ENCODE measurements at regions not wholly inside any gene's neighbourhood (a gene's known extent, or its start where the extent isn't known, plus 50 kb on each side); places are given as distances from the start of the nearest gene placed in this dataset.

- peaks cover 0 to 6% of the 10 kb centered on the region in 2 donors for H3K4me1 ChIP-seq
- TF ChIP-seq POLR2A (IDR thresholded peaks at IDR 0.05) = no peak
- no peak for TF ChIP-seq CTCF (IDR thresholded peaks at IDR 0.05)
- intact Hi-C loops (cut with DNase I) = no loop called here
- no peak overlapping the region for H3K4me3 ChIP-seq (replicated peaks in 1 of 3)
- WGBS, 2 donors = 61 to 74% methylated on average over 5 of the region's 7 CpGs
- H3K36me3 ChIP-seq = no peaks in the 10 kb centered on the region
- no peaks in the 10 kb centered on the region for H3K27me3 ChIP-seq
- peak in 1 of 2 donors; percentile 18 for DNase-seq
- no peaks in the 10 kb centered on the region for H3K9me3 ChIP-seq
- H3K27ac ChIP-seq = no peak overlapping the region
These were observed 132.4 kb downstream of the MN1 start for GRCh38 chr22:27668828-27669797.

GRCh38 chr22:27669798-27670599 lies 131.6 kb downstream of the MN1 start:
- Histone ChIP-seq H3K4me1 (peaks cover 0 to 6% of the 10 kb centered on the region in 2 donors), H3K9me3 (no peaks in the 10 kb centered on the region), H3K27ac (no peak overlapping the region), H3K36me3 (no peaks in the 10 kb centered on the region), H3K27me3 (no peaks in the 10 kb centered on the region), H3K4me3 (replicated peaks in 1 of 3) (no peak overlapping the region)
- DNase-seq = no peak
- 59 to 72% methylated on average over 11 to 13 of the region's 13 CpGs for WGBS, 2 donors
- no peak for TF ChIP-seq CTCF (IDR thresholded peaks at IDR 0.05)
- no peak for TF ChIP-seq POLR2A (IDR thresholded peaks at IDR 0.05)
- intact Hi-C loops (cut with DNase I) = no loop called here

GRCh38 chr22:27670701-27671412 lies 130.7 kb downstream of the MN1 start:
- Histone ChIP-seq H3K27me3 (no peaks in the 10 kb centered on the region), H3K27ac (no peak overlapping the region), H3K4me3 (replicated peaks in 1 of 3) (no peak overlapping the region), H3K4me1 (peaks cover 0 to 6% of the 10 kb centered on the region in 2 donors), H3K36me3 (no peaks in the 10 kb centered on the region), H3K9me3 (no peaks in the 10 kb centered on the region)
- TF ChIP-seq POLR2A (IDR thresholded peaks at IDR 0.05) (no peak), CTCF (IDR thresholded peaks at IDR 0.05) (no peak)
- intact Hi-C loops (cut with DNase I) = no loop called here
- DNase-seq = peak in 1 of 2 donors; percentile 13
- 45 to 61% methylated on average over 4 to 6 of the region's 16 CpGs for WGBS, 2 donors

GRCh38 chr22:27671413-27671935 lies 130.1 kb downstream of the MN1 start:
- H3K27ac ChIP-seq = no peak overlapping the region
- no peak overlapping the region for H3K4me3 ChIP-seq (replicated peaks in 1 of 3)
- no peak for DNase-seq
- WGBS, 2 donors = 100% methylated on average over 3 of the region's 3 CpGs
- intact Hi-C loops (cut with DNase I) = no loop called here
- no peaks in the 10 kb centered on the region for H3K9me3 ChIP-seq
- TF ChIP-seq POLR2A (IDR thresholded peaks at IDR 0.05) (no peak), CTCF (IDR thresholded peaks at IDR 0.05) (no peak)
- H3K36me3 ChIP-seq = no peaks in the 10 kb centered on the region
- peaks cover 0 to 6% of the 10 kb centered on the region in 2 donors for H3K4me1 ChIP-seq
- no peaks in the 10 kb centered on the region for H3K27me3 ChIP-seq
